CD4-positive, CD25-positive, alpha-beta regulatory T cell (primary cell): ENCODE measurements at regions not wholly inside any gene's neighbourhood (a gene's known extent, or its start where the extent isn't known, plus 50 kb on each side); places are given as distances from the start of the nearest gene placed in this dataset.
"Not testable (repeated sequence)": the region's sequence is repeated elsewhere in the genome, so short reads cannot be mapped to it uniquely, and the experiment has no call there.

ENCODE experiments used
- ATAC-seq, 2 donors: fragments of 150-1000 bp; cut with Tn5 transposase; one replicate each; pipeline ENCODE4 v1.10.0; 2021; ENCODE audit warnings: low read depth in 2 of 2, moderate number of reproducible peaks in 2 of 2, moderate library complexity in 1 of 2
- DNase-seq, 3 donors: peaks; one replicate each; pipeline versions ENCODE4 v3.0.0 to v3.0.0-alpha.2; 2012 to 2022; ENCODE audit warnings: mixed read lengths in 1 of 3
- H3K27ac ChIP-seq: one replicate; pipeline ENCODE4 v1.7.0; 2013; ENCODE audit warnings: mild to moderate bottlenecking, low read length; ENCODE audit not compliant: insufficient read depth, poor library complexity, severe bottlenecking
- H3K27me3 ChIP-seq: one replicate; pipeline ENCODE4 v1.7.0; 2013; ENCODE audit warnings: low read length; ENCODE audit not compliant: control insufficient read depth, insufficient read depth
- H3K36me3 ChIP-seq: one replicate; pipeline ENCODE4 v1.7.0; 2013; ENCODE audit warnings: mild to moderate bottlenecking, low read length, moderate library complexity; ENCODE audit not compliant: control insufficient read depth, insufficient read depth
- H3K4me1 ChIP-seq: 2 replicates; pipeline ENCODE4 v1.7.0; 2013; ENCODE audit warnings: mild to moderate bottlenecking, low read length; ENCODE audit not compliant: insufficient read depth, control insufficient read depth, poor library complexity, severe bottlenecking
- H3K4me3 ChIP-seq: one replicate; pipeline ENCODE4 v1.7.0; 2013; ENCODE audit warnings: low read depth, mild to moderate bottlenecking, low read length, moderate library complexity
- H3K9me3 ChIP-seq, 2 experiments: 1 replicate in 1 of 2; 2 replicates in 1 of 2; pipeline ENCODE4 v1.7.0; 2013; ENCODE audit warnings: low read length in 2 of 2, mild to moderate bottlenecking in 1 of 2, moderate library complexity in 1 of 2; ENCODE audit not compliant: control insufficient read depth in 2 of 2
- H3K27ac Mint-ChIP-seq, 3 donors: one replicate each; pipeline ENCODE4 v1.8.0; 2020 to 2022; ENCODE audit warnings: mild to moderate bottlenecking in 3 of 3, mixed read lengths in 3 of 3, moderate library complexity in 2 of 3
- H3K27me3 Mint-ChIP-seq: one replicate; pipeline ENCODE4 v1.8.0; 2022; ENCODE audit warnings: mild to moderate bottlenecking, mixed read lengths
- H3K36me3 Mint-ChIP-seq: one replicate; pipeline ENCODE4 v1.8.0; 2020; ENCODE audit warnings: mixed read lengths
- H3K4me1 Mint-ChIP-seq, 4 donors: one replicate each; pipeline ENCODE4 v1.8.0; 2020 to 2022; ENCODE audit warnings: mixed read lengths in 4 of 4, mild to moderate bottlenecking in 1 of 4
- H3K4me3 Mint-ChIP-seq, 4 donors: one replicate each; pipeline ENCODE4 v1.8.0; 2020 to 2022; ENCODE audit warnings: mild to moderate bottlenecking in 4 of 4, mixed read lengths in 4 of 4, moderate library complexity in 3 of 4
- H3K9me3 Mint-ChIP-seq, 7 donors: one replicate each; pipeline ENCODE4 v1.8.0; 2020 to 2022; ENCODE audit warnings: mixed read lengths in 7 of 7, mild to moderate bottlenecking in 3 of 7, moderate library complexity in 2 of 7

DNA sequence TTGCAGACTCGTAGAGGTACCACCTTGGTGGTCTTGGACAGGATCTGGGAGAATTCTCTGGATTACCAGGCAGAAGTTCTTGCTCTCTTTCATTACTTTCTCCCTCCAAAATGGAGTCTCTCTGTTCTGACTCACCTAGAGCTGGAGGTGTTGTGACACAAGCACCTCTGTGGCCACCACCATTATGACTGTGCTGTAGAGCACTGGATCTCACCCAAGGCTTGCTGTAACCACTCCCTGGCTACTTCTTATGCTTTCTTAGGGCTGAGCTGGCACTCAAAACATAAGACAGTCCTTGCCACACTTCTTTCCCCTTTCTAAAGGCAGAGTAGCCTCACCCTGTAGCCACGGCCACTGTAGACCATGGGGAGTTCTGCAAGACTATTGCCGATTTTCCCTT lies 296.6 kb upstream of the DIPK2B start:
- H3K4me3 Mint-ChIP-seq, result no peak overlapping the region
- Histone ChIP-seq H3K4me3 (no peak overlapping the region), H3K27ac (no peak overlapping the region), H3K36me3 (no peaks in the 10 kb centered on the region), H3K9me3 (peaks cover 0 to 7% of the 10 kb centered on the region in 2 experiments), H3K27me3 (peaks cover 2% of the 10 kb centered on the region), H3K4me1 (no peaks in the 10 kb centered on the region)
- H3K4me1 Mint-ChIP-seq, result no peaks in the 10 kb centered on the region
- no peak overlapping the region for H3K27ac Mint-ChIP-seq
- peaks cover 28% of the 10 kb centered on the region for H3K27me3 Mint-ChIP-seq
- no peak for ATAC-seq
- DNase-seq, result no peak
- H3K9me3 Mint-ChIP-seq, result peaks cover 1 to 19% (median 12%) of the 10 kb centered on the region in 7 donors
- H3K36me3 Mint-ChIP-seq, result no peaks in the 10 kb centered on the region

DNA sequence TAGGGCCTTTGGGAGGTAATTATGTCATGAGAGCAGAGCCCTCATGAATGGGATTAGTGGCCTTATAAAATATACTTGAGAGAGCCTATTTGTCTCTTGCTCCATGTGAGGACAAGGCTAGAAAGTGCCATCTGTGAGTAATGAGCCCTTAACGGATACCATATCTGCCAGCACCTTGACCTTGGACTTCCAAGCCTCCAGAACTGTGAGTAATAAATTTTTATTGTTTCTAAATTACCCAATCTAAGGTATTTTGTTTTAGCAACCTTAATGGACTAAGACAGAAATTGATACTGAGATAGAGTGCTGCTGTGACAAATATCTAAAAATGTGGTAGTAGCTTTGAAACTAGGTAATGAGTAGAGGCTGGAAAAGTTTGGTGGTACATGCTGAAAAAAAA lies 285.0 kb upstream of the DIPK2B start:
- H3K9me3 Mint-ChIP-seq, result peaks cover 0 to 6% (median 2%) of the 10 kb centered on the region in 7 donors
- no peaks in the 10 kb centered on the region for H3K36me3 Mint-ChIP-seq
- Histone ChIP-seq H3K27me3 (no peaks in the 10 kb centered on the region), H3K4me3 (no peak overlapping the region), H3K4me1 (no peaks in the 10 kb centered on the region), H3K27ac (no peak overlapping the region), H3K36me3 (no peaks in the 10 kb centered on the region), H3K9me3 (no peaks in the 10 kb centered on the region)
- DNase-seq (no peak), ATAC-seq (no peak)
- no peak overlapping the region for H3K4me3 Mint-ChIP-seq
- peak overlapping the region in 1 of 3 donors; percentile 56 for H3K27ac Mint-ChIP-seq
- no peaks in the 10 kb centered on the region for H3K4me1 Mint-ChIP-seq
- no peaks in the 10 kb centered on the region for H3K27me3 Mint-ChIP-seq

DNA sequence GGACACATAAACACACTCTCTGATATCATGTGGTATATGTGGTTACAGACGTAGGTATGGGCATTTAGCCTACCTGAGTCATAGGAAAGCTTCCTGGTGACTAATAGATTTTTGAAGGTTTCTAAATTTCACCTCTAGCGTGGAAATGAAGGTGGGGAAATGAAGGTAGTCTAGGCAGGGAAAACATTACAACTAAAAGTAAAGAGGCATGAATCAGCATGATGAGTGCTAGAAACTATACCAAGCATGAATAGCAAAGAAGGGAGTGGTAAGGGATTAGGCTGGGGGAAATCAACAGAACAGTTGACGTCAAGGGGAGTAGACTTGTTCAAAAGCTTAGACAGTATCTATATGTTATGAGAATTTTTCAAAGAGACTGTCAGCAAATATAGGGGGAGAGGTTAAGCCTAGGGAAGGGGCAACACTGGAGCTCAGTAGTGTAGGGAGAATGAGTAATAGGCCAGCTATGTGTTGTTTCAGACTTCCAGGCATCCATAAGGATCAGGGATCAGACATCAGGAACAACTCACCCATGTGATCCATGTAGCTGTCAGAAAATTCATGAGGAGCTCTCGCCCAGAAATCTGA lies 279.3 kb upstream of the DIPK2B start:
- H3K27ac ChIP-seq, result no peak overlapping the region
- Mint-ChIP-seq H3K27ac (no peak overlapping the region), H3K27me3 (no peaks in the 10 kb centered on the region), H3K4me1 (no peaks in the 10 kb centered on the region), H3K4me3 (no peak overlapping the region), H3K36me3 (no peaks in the 10 kb centered on the region), H3K9me3 (peaks cover 0 to 5% (median 0%) of the 10 kb centered on the region in 7 donors)
- H3K4me1 ChIP-seq, result no peaks in the 10 kb centered on the region
- H3K4me3 ChIP-seq, result no peak overlapping the region
- no peak for ATAC-seq
- DNase-seq, result no peak
- no peaks in the 10 kb centered on the region for H3K27me3 ChIP-seq
- no peaks in the 10 kb centered on the region for H3K9me3 ChIP-seq
- no peaks in the 10 kb centered on the region for H3K36me3 ChIP-seq

DNA sequence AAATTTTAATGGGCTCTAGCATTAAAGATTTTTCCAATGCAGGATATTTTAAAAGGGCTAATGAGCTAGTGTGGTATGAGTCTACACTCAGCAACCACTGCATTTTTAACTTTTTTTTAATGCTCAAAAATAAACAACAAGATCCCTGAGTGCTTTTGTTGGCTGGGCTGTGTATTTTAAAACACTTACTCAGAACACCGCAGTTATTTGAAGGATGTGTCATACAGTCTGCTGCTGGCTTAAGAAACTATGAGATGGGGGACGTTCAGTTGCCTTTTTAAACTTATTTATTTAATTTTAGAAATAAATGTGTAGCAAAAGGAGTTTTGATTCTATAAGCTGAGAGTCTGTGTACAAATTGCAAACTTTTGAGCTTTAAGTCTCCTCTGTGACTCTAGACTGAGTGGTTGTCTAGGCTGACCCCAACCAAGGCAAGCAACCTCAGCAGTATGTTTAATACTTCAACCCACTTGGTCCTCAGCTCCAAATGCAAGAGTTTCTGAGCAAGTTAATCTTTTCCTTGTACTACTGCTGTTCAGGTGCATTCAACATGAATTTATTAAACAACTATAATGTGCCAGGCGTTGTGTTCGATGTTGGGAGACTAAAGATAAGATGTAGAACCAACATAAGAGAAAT lies 278.6 kb upstream of the DIPK2B start:
- H3K36me3 Mint-ChIP-seq, result no peaks in the 10 kb centered on the region
- Histone ChIP-seq H3K9me3 (no peaks in the 10 kb centered on the region), H3K27me3 (no peaks in the 10 kb centered on the region), H3K4me1 (no peaks in the 10 kb centered on the region), H3K27ac (no peak overlapping the region), H3K4me3 (no peak overlapping the region), H3K36me3 (no peaks in the 10 kb centered on the region)
- H3K27ac Mint-ChIP-seq, result no peak overlapping the region
- H3K4me1 Mint-ChIP-seq, result no peaks in the 10 kb centered on the region
- ATAC-seq, result no peak
- no peak overlapping the region for H3K4me3 Mint-ChIP-seq
- no peak for DNase-seq
- no peaks in the 10 kb centered on the region for H3K27me3 Mint-ChIP-seq
- peaks cover 0 to 5% (median 0%) of the 10 kb centered on the region in 7 donors for H3K9me3 Mint-ChIP-seq

DNA sequence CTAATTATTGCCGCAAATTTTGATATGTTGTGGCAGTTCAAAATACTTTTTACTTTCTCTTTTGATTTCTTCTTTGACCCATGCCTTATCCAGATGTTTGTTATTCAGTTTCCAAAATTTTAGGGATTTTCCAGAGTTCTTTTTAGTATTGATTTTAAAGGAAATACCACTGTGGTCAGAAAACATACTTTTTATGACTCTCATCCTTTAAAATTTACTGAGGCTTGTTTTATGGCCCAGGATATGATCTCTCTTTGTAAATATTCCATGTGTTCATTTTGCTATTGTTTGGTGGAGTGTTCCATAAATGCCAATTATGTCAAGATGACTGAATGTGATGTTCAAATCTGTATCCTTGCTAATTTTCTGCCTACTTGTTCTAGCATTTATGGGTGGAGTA lies 272.3 kb upstream of the DIPK2B start:
- H3K27ac ChIP-seq, result no peak overlapping the region
- no peaks in the 10 kb centered on the region for H3K4me1 ChIP-seq
- Mint-ChIP-seq H3K4me1 (no peaks in the 10 kb centered on the region), H3K9me3 (peaks cover 0 to 10% (median 0%) of the 10 kb centered on the region in 7 donors), H3K27ac (no peak overlapping the region), H3K4me3 (no peak overlapping the region), H3K36me3 (no peaks in the 10 kb centered on the region), H3K27me3 (no peaks in the 10 kb centered on the region)
- H3K36me3 ChIP-seq, result no peaks in the 10 kb centered on the region
- H3K4me3 ChIP-seq, result no peak overlapping the region
- no peaks in the 10 kb centered on the region for H3K27me3 ChIP-seq
- H3K9me3 ChIP-seq, result no peaks in the 10 kb centered on the region
- no peak for DNase-seq
- ATAC-seq, result no peak

DNA sequence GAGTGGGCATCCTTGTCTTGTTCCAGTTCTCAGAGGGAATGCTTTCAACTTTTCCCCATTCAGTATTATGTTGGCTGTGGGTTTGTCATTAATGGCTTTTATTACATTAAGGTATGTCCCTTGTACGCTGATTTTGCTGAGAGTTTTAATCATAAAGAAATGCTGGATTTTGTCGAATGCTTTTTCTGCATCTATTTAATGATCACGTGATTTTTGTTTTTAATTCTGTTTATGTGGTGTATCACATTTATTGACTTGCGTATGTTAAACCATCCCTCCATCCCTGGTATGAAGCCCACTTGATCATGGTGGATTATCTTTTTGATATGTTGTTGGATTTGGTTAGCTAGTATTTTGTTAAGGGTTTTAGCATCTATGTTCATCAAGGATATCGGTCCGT lies 266.9 kb upstream of the DIPK2B start:
- H3K27ac Mint-ChIP-seq, H3K4me3 Mint-ChIP-seq, H3K27me3 ChIP-seq, H3K27ac ChIP-seq, H3K36me3 Mint-ChIP-seq, H3K4me1 ChIP-seq, H3K27me3 Mint-ChIP-seq, ATAC-seq, DNase-seq, H3K4me3 ChIP-seq, H3K4me1 Mint-ChIP-seq, H3K36me3 ChIP-seq, H3K9me3 ChIP-seq, H3K9me3 Mint-ChIP-seq: not testable (repeated sequence)

DNA sequence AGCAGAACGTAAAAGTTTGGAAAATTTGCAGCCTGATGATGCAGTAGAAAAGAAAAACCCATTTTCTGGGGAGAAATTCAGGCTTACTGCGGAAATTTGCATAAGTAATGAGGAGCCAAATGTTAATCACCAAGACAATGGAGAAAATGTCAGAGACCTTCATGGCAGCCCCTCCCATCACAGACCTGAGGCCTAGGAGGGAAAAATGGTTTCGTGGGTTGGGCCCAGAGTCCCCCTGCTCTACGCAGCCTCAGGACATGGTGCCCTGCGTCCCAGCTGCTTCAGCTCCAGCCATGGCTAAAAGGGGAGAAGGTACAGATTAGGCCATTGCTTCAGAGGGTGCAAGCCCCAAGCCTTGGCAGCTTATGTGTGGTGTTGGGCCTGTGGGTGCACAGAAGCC lies 255.1 kb upstream of the DIPK2B start:
- H3K36me3 ChIP-seq, ATAC-seq, H3K36me3 Mint-ChIP-seq, H3K4me1 Mint-ChIP-seq, H3K27me3 Mint-ChIP-seq, H3K4me1 ChIP-seq, DNase-seq, H3K27ac Mint-ChIP-seq, H3K4me3 ChIP-seq, H3K4me3 Mint-ChIP-seq, H3K27ac ChIP-seq, H3K9me3 Mint-ChIP-seq, H3K27me3 ChIP-seq, H3K9me3 ChIP-seq: not testable (repeated sequence)

DNA sequence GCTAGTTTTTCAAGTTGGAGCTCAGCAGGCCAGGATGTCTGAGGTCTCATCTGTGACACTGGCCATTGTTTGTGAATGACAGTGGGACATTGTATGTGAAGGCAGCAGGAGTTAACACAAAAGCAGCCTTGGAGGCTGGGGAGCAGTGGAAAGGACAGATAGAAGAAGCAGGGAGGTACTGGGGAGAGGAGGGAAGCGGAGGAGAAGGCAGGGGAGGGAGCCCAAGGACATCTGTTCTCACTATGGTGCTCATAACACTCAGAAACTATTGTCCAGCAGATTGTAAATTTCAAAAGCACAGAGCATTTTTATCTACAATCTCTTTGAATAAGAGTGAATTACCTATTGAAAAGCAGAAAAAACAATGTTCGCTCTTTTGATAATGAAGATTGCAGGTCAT lies 253.6 kb upstream of the DIPK2B start:
- DNase-seq (no peak), ATAC-seq (no peak)
- Histone ChIP-seq H3K4me1 (no peaks in the 10 kb centered on the region), H3K36me3 (no peaks in the 10 kb centered on the region), H3K27ac (no peak overlapping the region), H3K4me3 (no peak overlapping the region), H3K9me3 (no peaks in the 10 kb centered on the region), H3K27me3 (no peaks in the 10 kb centered on the region)
- no peaks in the 10 kb centered on the region for H3K4me1 Mint-ChIP-seq
- H3K27ac Mint-ChIP-seq, result no peak overlapping the region
- no peak overlapping the region for H3K4me3 Mint-ChIP-seq
- no peaks in the 10 kb centered on the region for H3K36me3 Mint-ChIP-seq
- peaks cover 0 to 6% (median 0%) of the 10 kb centered on the region in 7 donors for H3K9me3 Mint-ChIP-seq
- H3K27me3 Mint-ChIP-seq, result peaks cover 4% of the 10 kb centered on the region
